ENCODE measurements at regions not wholly inside any gene's neighbourhood (a gene's known extent, or its start where the extent isn't known, plus 50 kb on each side); places are given as distances from the start of the nearest gene placed in this dataset.

DNA sequence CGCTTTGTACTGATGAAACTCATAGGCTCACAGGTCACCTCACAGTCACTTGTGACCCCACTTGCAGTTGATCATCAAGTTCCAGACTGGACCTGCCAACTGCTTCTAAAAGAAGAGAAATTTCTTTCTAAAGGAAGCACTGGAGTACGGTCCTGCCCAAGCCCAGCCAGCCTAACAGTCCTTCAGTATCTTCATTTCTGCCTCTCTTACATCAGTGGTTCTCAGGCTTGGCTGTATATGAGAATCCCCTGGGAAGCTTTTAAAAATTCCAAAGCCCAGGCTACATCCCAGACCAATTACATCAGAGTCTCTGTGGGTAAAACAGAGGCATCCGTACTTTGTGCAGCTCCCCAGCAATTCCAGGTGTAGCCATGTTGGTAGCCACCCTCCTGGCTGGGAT, 282.1 kb downstream of the NFIB start:
- no peak for DNase-seq

DNA sequence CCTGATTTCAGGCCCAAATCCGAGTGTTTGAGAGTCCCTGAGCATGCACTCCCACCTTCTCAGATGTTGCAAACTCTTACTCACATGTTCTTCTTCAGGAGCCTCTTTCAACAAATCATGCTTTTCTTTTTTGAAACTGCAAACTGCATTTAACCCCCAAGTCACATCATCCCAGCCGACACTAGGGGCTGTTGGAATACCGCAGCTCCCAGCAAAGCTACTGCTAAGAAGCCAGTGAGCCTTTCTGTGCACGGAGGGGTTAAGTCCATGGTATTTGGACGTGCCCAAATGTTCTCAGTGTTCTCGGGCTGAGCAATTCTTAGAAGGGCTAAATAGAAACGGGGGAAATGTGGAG, 282.9 kb downstream of the NFIB start:
- no peak for DNase-seq

DNA sequence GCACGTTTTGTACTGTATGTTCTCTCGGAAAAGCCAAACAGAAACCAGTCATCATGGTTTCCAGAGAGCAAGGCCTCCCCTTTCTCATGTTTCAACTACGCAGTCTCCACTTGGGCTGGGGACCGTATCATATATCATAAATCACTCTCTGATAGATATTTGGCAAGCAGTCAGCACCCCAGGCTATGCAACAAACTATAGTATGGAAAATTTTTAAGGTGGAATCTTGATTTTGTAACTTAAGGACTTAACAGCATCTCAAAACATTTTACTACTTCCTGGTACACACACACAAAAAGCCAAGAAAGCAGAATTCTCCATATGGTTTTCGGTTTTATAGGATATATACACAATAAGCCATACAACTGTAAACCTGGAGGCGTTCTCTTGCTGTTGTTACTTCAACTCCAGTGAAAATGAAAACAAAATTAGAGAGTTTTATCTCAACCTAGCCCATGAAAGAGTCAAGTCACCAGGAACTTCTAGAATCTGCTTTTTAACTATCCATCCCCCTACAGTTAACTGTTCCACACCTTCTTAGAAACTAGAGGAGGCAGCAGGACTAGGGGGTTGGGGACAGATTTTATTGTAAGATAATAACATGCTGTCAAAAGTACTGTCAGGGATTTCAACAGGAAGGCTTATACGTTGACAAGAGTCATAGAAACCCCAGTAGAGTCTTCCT, 283.4 kb downstream of the NFIB start:
- no peak for DNase-seq

DNA sequence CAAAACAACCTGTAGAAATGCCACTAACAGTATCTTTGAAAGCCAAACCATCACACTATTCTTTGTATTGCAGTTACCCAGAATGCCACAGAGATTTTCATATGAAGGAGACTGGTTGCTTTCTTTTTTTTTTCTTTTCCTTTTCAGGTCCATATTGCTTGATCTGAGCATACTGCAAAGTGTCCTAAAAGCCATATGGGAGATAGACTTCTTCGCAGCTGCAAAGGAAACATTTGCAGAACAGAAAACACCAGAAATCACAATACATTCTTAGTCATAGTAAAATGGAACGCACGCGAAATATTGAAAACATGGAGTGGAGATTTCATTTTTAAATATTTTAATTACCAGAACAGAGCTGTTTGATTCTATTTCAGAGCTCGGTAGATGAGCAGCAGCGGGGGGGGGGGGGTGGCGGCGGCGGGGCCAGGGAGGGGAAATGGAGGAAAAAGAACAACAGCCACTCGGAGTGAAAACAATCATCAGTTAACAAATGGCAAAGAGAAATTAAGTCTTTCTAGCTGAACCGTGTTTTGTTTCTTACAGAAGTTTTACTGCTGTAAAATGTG, 284.1 kb downstream of the NFIB start:
- DNase-seq, result no peak

DNA sequence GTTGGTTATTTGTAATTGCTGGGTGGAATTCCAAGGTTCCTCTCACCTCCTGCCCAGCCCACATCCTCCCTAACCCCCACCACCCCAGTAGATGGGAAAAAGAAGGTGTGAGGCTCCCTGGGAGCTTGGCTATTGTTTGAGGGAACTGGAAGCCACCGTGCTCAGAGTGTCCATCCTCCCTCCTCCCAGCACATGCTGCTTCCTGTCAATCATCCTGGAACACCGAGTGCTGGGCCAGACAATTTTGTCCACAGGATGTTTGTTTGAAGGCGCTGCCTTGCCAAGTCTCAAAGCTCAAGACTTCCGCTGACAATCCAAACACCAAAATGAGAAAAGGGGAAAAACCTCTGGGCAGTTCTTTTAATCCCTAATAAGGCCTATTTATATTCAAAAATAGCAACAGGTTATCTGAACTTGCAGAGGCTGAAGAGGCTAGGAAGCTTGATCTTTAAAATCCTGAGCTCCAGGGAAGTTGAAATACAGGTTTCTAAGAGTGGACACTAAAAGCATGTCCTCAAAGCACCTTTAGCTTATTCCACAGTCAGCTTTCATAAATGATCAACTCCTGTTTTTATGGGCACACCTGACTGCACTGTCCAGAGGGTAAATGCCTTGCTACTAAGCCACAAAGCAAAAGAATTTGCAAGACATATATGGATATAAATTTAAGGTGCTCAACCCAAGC, 286.7 kb downstream of the NFIB start:
- DNase-seq, result no peak

DNA sequence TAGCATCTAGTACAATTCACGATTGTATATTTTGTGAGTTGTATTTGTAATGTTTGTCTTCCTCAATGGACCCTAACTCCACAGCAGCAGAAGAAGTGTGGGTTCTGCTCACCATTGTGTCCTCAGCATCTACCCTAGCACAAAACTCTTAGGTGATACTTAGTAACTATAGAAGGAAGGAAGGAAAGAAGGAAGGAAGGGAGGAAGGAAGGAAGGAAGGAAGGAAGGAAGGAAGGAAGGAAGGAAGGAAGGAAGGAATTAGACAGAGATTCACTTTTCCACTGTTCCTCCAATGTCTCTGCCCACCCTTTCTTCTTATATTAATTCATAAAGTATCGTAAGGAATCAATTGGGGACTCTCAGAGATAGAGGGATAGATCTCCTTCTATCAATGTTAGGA, 288.2 kb downstream of the NFIB start:
- DNase-seq, result no peak

DNA sequence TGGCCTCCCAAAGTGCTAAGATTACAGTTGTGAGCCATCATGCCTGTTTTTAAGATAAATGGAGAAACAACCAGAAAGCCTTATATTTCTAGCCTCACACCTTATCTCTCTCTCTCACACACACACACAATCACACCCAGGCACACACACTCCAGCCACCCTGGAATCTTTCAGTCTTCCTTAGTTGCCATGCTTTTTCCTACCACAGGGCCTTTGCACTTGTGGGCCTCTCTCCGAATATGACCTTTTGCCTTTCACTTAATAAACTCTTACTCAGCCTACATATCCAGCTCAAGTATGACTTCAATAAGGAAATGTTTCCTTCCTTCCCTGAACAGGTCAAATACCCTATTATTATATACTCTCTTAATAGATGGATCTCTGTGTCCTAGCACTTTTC, 290.7 kb downstream of the NFIB start:
- no peak for DNase-seq

DNA sequence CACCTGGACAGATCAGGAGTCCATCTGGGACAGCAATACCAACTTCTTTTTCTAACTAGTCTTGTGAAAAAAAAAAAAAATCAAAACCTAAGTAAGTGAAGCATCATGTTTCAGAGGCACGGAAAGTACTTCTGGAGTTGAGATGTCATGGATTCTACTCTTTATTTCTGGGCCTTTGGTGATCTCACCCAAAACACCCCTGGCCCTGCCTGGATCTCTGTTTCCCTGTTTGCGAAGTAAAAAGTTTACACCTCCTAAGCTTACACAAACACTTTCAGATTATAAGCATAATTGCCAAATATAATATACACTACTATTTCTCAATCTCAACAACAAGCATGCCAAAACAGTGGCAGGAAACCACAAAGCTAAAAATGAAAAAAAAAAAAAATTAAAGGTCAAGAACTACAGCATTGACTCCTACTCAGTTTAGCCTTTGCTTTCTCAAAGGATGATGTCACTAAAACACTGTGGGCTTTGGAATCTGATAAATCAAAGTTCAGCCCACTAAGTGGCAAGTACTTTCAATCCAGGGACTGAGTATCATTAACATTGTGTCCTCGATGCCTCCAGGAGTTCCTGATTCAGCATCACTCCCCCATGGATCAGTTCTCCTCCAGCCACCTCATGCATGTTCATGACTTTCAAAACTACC, 291.9 kb downstream of the NFIB start:
- DNase-seq, result no peak

DNA sequence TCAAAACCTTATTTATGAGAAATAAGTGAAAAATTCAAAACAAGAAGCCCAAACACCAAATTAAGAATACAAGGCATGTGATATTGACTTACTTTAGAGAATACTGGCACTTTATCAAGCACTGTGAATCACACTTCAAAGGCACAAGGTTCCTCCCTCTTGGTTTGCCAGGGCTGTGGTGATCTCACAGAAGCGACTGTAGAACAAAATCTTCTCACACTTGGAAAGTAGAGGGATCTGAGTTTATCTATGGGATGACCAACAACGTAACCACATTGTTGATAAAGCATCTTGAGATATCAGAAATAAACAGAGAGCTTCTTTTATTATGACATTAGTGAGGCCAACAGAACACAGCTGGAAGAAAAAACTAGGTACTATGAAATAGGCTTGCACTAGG, 295.9 kb downstream of the NFIB start:
- DNase-seq, result no peak

DNA sequence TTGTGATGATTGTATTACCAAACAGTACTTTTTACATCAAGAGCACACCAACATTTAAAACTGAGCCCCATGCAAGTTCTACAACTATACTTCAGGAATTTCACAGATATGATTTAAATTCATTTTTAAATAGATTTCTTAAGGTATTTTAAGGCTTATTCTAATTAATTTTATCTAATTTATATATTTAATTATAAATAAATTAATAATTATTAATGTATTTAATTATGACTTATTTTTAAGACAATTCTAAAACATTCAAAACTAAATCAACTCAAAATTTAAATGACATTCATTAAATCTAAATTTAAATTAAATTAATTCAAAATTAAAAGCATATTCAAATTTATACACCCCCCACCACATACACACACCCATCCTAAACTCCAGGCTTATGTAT, 299.2 kb downstream of the NFIB start:
- DNase-seq, result no peak

DNA sequence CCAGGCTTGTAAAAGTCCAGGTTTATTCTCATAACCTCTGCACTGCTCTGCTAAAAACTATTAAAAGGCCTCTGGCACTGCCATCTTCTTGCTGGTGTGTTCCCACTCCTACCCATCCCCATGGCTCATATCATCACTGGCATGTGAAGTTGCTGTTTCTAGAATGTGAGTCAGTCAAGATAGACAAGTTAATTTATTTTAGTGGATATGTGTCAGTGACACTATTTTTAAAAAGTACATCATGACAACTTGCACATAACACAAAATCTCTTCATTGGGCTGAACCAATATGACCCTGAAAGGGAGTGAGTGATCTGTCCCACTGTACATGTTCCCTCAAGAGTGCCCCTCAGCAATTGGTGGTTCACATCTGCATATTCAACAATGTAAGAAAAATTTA, 299.7 kb downstream of the NFIB start:
- no peak for DNase-seq

DNA sequence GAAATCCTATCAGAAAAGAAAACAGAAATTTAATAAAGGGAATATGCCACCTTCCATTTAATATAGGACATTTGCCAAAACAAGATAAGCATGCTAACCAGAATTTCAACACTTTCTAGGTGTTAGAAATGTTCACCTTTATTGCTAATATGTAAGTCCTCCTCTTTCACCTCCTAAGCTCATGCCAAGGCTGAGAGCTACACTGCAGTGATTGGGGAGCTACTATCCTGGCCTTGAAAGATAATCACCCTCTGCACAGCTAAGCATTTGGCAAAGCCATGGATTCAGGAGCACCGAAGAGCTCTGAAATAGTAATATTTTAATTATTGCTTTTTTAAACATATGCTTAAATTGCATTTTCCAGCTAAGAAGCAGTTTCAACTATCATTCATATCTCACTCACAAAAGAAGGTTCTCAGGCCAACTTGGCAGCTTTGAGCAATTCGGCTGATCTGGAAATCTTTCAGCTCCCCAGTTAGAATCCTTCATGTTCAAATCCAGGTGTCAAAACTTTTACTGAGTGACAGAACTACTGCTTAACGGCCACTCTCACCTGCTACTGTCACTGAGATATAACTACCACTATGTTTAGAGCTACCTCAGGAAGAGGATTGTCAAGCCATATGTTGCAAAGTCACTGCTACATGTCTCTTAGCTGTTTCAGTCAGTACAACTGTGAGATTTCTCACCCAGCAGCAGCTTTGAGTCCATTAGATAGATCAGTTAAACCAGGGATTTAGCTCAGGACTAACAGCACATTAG, 302.0 kb downstream of the NFIB start:
- DNase-seq, result no peak

DNA sequence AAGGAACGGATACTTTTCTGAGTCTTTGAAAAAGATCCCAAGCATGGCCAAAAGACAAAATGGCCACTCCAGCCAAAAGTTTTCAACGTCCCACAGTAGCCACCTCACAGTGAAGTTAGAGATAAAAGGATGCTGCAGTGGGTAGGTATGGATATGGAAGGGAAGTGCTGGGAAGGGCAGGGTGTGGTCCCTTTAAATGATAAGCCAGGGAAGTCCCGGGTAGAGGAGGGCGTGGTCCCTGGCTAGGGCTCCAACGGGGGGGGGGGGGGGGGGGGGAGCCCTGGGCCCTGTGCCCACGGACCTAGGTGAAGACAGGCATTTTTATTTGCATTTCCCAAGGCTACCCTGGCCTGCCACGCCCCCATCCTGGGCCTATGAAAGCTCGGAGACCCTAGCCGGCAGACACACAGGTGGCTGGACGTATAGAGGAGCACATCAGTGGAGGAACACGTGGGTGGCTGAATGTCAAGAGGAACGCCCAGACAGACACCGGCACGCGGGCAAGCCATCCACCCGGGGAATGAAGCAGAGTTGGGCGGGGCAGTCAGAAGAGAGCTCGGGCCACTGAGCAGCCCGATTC, 306.7 kb downstream of the NFIB start:
- no peak for DNase-seq

DNA sequence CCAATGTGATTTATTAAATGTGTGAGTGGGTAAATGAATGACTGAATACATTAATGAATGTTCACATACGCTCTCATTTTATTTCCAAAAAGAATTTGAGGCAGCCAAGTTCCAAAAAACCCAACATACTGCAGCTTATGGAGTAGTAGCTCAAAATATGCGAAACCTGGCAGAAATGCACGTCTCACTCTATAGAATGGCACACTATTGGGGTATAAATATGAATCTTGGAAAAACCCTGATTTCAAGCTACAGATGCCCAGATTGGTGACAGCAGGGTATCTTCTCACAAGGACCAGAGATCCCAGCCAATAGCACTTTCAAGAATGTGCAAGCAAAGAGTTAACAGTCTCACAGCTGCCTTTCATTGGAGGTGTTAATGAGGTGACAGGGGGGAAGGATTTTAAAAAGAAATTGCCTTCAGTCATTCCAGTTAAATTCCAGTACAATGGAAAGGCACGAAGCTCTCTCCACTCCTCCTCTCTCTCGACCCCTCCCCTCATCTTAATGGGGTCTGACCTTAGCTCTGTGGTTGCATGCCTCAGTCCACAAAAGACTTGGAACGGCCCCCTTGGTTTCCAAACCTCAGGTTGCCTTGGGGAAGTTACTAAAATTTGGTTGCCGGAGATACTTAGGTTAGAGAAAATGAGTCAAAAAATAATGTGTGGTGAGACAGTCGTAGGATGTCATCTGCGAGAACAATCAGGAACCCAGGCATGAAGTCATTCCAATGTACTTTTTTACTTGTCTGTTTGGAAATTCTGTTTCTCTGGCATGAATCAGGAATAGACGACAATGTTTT, 307.4 kb downstream of the NFIB start:
- DNase-seq, result no peak

DNA sequence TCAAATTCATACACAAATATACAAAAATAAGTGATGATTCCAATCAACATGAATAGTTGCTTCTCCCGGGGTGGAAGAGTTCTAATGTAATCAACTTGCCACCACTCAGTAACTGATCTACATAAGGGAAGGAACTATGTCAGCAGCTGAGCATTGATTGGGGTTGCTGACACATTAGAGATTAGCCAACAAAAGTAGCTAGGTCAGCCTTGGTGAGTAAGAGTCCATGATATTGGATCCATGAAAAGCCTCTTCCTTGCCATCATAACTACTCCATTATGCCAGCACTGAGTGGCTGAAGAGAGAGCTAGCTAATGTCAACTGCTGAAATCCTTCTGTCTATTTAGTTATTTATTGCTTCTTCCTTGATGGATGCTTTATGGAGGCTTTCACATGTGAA, 309.8 kb downstream of the NFIB start:
- no peak for DNase-seq

DNA sequence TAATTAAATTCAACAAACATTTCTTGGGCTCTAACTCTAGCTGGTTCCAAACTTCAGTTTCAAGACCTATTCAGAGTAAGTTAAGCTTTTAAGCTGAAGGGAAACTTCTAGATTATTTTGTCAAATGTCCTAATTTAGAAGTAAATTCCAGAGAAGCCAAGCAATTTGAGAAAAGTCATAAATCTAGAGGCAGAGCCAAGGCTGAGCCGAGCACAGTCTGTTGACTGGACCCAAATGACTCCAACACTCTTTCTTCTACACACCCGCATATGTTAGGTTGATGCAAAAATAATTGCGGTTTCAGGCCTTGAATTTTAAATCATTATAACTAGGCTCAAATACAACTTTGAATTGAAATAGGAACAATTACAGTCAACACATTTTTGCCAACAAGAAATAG, 319.7 kb downstream of the NFIB start:
- no peak for DNase-seq

DNA sequence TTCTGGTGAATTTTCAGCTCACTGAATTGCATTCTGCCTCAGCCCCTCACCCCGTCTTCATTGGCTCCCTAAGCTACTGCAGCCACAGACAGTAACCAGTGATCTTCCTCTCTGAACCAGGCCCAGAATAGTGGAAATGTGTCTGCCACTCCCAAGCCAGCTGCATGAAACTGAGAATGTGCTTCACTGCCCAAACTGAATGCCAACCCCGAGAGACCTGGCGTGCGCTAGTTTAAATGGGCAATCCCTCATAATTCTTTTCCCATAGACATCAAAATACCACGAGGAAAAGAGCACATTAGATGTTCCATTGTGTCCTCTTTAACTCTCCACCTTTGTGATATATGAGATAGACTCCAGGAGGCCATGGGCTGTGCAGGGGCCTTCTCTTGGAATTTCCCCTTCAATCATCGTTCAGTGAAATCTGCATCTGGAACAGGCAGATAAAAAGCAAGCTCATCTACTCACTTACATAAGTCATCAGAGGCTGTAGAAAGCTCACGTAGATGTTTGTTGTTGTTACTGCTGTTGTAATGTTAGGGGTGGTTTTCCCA, 320.2 kb downstream of the NFIB start:
- DNase-seq, result no peak

DNA sequence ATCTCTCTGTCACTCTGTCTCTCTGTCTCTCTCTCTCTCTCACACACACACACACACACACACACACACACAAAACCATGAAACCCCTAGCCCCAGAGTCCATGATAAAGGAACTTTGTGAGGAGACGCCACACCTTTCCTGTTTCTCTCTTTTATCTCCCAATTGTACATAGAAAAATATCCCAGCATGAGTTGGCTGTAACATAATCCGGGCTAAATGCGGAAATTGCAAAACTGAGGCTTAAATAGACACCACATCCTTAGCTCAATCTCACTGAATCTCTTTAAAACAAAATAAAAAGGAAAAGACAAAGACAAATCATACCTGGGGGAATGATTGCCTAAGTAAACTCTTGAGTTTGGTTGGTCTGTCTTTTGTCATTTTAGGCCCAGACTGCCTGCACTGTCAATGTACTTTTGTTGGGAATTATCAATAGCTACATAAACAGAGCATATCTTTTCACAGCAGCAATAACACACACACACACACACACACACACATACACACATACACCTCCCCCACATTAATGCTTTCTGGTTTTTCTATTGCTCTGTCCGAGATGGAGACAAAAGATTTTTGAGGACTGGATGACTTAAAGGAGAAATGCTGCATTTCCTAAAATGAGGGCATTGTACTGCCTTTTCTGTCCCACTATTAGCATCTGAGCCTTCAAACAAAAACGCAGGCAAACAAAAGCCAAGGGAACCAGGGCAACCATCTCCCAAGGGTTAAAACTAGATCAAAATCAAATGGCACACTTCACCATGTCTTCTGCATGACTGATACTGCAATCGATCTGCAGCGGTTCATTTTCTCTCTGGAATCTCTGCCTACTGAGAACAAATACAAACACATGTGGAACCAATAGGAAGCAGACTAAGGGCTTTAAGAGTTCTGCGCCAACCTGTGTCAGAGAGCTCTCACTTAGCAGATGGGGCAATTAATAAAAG, 321.5 kb downstream of the NFIB start:
- no peak for DNase-seq

DNA sequence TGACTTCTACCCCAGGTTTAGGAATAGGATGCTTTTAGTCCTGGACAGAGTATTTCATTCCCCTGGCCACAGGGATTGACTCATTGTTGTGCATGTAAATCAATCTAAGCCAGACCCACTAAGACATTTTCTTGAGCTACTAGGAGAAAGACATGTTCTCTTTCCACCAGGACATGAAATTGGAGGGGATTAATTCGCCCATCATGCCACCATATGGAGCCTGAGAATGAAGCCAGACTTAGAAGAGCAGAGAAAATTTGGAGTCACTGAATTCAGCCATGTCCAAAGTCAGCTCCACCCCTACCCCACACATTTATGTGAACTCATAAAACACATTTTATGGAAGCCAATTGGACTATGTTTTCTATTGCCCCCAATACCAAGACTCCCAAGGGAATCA, 322.5 kb downstream of the NFIB start:
- no peak for DNase-seq

DNA sequence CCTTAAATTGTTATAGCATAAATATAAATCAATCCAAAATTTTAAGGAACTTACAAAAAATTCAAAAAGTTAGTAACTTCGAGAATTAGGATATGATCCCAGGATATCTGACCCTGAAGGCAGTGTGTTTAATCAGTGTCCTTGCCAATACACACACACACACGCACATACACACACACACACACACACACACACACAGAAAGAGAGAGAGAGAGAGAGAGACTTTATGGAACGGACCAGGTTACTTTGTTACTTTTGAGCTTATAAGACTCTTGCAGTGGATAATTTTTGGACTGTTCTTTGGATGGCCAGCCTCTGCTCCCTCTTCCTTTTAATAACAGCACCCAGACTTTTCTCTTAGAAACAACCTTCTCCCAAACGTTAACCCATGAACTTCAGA, 322.9 kb downstream of the NFIB start:
- no peak for DNase-seq

DNA sequence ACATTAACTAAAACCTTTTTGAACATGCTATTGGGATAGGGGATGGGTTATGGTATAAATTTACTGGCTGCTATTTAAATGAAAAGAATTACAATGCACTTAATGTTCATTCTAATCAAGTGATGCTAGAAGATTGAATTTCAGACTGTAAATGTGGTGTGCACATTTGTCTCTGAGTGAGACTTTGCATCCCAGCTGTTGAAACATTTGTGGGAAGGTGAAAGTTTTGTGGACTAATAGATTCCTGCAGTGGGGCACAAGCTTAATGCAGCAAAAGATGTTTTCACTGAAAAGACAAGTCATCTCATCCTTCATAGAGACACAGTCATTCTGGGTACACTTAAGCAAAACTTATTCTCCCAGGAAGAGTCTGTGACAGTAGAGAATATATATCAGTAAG, 323.6 kb downstream of the NFIB start:
- DNase-seq, result no peak

All from stimulated activated CD4-positive, alpha-beta T cell treated with anti-CD3 and anti-CD28 coated beads, Interleukin-1b, Interleukin-23, amount 100 ng/mL, for 48 hours (primary cell).